Lung microvascular endothelial cell (primary cell): ENCODE measurements at regions not wholly inside any gene's neighbourhood (a gene's known extent, or its start where the extent isn't known, plus 50 kb on each side); places are given as distances from the start of the nearest gene placed in this dataset.
"Not testable (repeated sequence)": the region's sequence is repeated elsewhere in the genome, so short reads cannot be mapped to it uniquely, and the experiment has no call there.

ENCODE experiments used
- DNase-seq, 2 donors: peaks; one replicate each; pipeline versions ENCODE4 v3.0.0 to v3.0.0-alpha.2; 2010; ENCODE audit warnings: low read depth in 2 of 2

DNA sequence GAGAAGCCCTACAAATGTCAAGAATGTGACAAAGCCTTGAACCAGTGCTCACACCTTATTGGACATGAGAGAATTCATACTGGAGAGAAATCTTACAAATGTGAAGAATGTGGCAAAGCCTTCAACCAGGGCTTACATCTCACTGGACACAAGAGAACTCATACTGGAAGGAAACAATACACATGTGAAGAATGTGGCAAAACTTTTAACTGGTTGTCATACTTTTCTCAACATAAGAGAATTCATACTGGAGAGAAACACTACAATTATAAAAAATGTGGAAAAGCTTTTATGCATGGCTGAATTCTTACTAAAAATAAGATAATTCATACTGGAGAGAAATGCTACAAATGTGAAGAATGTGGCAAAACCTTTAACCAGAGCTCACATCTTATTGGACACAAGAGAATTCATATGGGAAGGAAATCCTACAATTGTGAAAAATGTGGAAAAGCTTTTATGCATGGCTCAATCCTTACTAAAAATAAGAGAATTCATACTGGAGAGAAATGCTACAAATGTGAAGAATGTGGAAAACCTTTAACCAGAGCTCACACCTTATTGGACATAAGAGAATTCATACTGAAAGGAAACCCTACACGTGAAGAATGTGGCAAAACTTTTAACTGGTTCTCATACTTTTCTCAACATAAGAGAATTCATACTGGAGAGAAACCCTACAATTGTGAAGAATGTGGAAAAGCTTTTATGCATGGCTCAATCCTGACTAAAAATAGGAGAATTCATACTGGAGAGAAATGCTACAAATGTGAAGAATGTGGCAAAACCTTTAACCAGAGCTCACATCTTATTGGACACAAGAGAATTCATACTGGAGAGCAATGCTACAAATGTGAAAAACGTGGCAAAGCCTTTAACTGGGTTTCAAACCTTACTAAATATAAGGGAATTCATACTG lies 350.6 kb upstream of the NUPR2 start:
- DNase-seq, result not testable (repeated sequence)

DNA sequence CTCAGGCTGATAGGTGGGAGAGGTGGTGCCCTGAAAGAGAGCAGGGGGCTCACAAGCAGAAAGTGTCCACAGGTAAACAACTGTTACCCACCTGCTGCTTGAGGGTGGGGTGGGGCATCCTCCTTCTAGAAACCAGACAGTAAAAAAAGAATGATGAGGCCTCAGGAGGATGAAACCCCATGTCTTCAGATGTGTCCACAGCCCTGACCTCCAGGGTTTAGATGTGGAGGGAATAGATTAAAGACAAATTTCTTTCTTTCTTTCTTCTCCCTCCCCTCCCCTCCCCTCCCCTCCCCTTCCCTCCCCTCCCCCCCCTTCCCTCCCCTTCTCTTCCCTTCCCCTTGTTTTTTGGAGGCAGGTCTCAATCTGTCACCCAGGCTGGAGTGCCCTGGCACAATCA lies 333.5 kb upstream of the NUPR2 start:
- DNase-seq, result no peak

- no peak for DNase-seq
Measured at GRCh38 chr7:56447864-56448693, 331.9 kb upstream of the NUPR2 start.

DNA sequence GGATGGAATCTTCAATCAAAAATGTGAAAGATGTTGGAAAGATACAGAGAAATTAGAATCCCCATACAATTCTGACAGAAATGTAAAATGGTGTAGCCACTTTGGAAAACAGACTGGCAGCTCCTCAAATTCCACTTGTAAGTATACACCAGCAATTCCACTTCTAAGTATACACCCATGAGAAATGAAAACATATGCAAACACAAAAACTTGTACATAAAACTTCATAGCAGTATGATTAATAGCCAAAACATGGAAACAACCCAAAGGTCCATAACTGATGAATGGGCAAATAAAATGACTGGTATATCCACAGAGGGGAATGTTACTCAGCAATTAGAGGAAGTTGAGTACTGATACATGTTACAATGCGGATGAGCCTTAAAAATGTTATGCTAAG lies 304.3 kb upstream of the NUPR2 start:
- DNase-seq, result not testable (repeated sequence)

DNA sequence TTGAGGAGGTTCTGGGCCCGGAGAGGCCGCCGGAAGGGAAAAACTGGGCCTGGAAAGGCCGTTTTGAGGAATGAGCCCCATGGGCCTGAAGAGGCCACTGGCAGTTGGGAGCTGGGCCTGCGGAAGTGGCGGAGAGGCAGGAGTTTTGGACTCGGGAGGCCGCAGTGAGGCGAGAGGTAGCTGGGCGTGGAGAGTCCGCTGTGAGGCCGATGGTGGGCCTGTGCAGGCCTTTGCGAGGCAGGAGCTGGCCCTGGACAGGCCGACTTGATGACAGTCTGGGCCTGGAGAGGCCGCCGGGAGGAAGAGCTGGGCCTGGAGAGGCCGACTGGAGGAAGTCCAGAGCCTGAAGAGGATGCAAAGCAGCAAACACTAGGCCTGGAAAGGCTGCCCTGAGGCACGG lies 259.0 kb upstream of the NUPR2 start:
- no peak for DNase-seq

GRCh38 chr7:56374666-56375065 lies 258.4 kb upstream of the NUPR2 start:
- DNase-seq, result not testable (repeated sequence)

DNA sequence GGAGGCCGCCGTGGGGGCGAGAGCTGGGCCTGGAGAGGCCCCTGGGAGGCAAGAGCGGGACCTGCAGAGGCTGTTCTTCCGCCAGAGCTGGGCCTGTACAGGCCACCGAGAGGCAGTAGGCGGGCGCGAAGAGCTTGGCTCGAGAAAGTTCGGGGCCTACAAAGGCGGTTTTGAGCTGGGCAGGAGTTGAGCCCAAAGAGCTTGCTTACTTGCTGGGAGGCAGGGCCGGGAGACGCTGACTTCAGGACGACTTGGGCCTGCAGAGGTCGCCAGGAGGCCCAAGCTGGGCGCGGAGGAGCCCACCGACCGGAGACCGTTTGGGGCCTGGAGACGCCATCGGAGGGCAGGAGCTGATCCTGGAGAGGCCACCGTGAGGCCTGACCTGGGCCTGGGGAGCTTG lies 257.1 kb upstream of the NUPR2 start:
- DNase-seq, result peak; percentile 24 to 80

- not testable (repeated sequence) for DNase-seq
Measured at GRCh38 chr7:56371792-56372191, 255.6 kb upstream of the NUPR2 start.

GRCh38 chr7:56370208-56370872 lies 254.1 kb upstream of the NUPR2 start:
- not testable (repeated sequence) for DNase-seq

DNA sequence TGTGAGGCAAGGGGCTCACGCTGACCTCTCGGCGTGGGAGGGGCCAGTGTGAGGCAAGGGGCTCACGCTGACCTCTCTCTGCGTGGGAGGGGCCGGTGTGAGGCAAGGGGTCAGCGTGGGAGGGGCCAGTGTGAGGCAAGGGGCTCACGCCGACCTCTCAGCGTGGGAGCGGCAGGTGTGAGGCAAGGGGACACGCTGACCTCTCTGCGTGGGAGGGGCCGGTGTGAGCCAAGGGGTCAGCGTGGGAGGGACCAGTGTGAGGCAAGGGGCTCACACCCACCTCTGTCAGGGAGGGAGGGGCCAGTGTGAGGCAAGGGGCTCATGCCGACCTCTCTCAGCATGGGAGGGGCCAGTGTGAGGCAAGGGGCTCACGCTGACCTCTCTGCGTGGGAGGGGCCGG lies 251.7 kb upstream of the NUPR2 start:
- DNase-seq, result not testable (repeated sequence)

DNA sequence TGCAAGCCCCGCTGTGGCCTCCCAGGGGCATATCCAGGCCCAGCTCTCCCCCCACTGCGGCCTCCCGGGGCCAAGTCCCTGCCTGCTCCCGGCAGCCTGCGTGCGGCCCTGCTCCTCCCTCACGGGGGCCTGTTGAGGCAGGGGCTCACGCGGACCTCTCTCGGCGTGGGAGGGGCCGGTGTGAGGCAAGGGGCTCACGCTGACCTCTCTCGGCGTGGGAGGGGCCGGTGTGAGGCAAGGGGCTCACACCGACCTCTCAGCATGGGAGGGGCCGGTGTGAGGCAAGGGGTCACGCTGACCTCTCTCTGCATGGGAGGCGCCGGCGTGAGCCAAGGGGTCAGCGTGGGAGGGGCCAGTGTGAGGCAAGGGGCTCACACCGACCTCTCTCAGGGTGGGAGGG lies 251.2 kb upstream of the NUPR2 start:
- not testable (repeated sequence) for DNase-seq

GRCh38 chr7:56366701-56367100 lies 250.5 kb upstream of the NUPR2 start:
- DNase-seq, result not testable (repeated sequence)

DNA sequence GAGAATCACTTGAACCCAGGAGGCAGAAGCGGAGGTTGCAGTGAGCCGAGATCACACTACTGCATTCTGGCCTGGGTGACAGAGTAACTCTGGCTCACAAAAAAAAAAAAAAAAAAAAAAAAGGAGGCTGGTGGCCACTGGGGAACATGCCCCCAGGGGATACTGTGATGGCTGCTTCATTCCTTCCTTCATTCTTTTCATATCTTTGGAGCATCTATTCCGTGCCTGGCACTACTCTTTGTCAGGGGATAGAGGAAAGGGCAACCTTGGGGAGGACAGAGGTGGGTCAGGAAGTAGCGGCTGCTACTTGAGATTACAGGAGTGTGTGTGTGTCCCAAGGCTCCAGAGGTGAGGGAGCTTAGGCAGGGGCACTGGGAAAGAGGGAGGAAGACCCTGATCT lies 236.4 kb upstream of the NUPR2 start:
- DNase-seq, result not testable (repeated sequence)

DNA sequence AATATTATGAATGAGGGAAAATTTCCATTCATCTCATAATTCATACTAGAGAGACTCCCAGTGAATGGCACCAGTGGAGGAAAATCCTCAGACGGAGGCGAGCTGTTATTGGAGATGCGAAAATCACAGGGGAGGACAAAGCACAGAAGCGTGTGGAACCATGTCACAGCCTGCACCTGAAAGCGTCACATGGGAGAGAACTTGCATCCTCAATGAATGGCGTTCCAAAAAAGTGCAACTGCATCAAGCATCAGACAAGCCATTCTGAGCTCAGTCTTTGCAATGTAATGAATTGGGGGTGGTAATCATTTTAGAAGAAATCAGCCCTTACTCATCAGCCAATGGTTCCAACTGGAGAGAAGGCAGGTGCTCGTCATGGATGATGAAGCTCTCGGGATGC lies 235.0 kb upstream of the NUPR2 start:
- not testable (repeated sequence) for DNase-seq

GRCh38 chr7:56348311-56348710 lies 232.1 kb upstream of the NUPR2 start:
- DNase-seq, result not testable (repeated sequence)

DNA sequence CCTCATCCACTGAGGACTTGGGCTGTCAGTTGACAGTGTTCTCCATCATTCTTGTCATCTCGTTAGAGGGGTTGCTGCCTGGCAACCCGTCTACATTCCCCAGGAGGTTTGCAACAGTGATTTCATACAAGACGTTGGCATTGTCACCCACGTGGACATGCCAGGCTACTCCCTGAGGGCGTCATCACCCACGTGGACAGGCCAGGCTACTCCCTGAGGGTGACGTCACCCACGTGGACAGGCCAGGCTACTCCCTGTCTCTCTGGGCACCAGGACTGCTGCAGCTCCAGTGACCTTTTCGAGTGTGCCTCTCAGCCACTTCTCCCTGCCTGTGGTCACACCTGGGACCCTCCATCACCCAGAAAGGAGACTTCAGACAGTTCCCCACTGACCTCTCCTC lies 212.1 kb upstream of the NUPR2 start:
- not testable (repeated sequence) for DNase-seq

DNA sequence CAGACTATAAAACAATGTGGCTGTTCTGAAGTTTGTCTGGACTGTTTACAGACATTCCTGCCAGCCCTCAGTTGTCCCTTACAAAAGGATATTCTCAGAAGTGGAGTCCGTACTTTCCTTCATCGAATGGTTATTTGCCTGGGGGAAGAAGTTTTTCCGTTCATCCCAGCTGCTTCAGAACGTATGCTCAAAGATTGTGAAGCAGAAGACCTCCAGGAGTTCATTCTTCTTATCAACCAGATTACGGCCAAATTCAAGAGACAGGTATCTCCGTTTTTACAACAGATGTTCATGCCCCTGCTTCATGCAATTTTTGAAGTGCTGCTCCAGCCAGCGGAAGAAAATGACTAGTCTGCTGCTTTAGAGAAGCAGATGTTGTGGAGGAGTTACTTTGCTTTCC lies 174.3 kb upstream of the NUPR2 start:
- no peak for DNase-seq

DNA sequence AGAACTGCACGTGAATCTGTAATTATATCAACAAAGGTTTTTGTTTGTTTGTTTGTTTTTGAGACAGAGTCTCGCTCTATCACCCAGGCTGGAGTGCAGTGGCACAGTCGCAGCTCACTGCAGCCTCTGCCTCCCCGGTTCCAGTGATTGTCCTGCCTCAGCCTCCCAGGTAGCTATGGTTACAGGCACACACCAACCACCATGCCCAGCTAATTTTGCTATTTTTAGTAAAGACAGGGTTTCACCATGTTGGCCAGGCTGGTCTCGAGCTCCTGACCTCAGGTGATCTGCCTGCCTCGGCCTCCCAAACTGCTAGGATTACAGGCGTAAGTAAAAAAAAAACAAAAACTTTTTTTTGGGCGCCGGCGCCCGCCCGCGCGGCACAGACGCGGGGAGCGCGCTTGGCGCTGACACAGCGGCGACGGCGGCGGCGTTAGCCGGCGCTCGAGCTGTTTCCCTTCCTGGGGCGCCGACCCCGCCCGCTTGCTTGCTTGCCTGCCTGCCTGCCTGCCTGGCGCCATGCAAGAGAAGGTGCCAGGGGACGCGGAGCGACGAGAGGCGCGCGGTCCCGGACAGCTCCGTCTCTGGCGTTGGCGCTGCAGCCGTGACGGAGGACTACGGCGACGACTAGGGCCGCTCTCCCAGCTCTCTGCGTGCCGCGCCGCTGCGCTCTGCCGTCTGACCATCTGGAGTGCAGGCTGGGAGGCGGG lies 171.4 kb upstream of the NUPR2 start:
- no peak for DNase-seq

DNA sequence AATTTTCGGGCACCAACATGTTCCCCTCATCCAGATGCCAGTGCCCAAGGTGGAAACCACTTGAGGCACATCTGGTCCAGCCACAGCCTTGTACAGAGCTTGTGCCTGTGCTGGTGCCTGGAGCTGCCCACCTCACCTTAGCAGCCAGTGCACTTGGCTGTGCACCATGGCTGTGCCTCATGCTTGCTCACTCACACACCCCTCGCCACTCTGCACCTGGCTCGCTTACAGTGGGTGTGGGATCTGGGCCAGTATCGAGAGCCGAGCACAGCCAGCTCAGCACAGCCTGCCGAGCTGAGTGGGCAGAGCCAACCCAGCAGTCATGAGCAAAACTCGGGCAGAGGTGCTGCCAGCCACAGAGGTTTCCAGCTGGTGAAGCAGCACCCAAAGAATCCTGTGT lies 139.9 kb upstream of the NUPR2 start:
- DNase-seq, result no peak

- no peak for DNase-seq
Measured at GRCh38 chr7:56250135-56250534, 133.9 kb upstream of the NUPR2 start.

DNA sequence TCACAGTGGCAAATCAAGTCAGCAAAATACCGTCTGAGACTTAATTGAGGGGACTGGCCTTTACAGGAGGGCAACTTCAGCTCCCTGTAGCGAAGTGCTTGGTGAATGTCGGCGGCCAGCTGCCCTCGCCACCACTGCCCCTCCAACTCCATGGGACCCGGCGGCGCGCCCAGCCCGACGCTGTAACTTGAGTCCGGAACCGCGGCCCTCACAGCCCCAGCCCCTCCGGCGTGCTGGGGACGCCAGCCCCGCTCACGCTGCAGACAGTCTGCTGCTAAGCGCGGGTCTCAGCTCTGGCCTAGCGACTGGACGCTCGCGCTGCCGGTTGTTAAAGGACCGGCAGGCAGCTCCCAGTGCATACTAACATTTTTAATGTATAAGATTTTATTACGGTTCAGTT lies 113.4 kb upstream of the NUPR2 start:
- no peak for DNase-seq
